Keratinocyte (primary cell): ENCODE measurements at regions not wholly inside any gene's neighbourhood (a gene's known extent, or its start where the extent isn't known, plus 50 kb on each side); places are given as distances from the start of the nearest gene placed in this dataset.

Experiments
- CTCF ChIP-seq, 3 experiments: IDR thresholded peaks in 1 of 3; conservative IDR thresholded peaks in 1 of 3; optimal IDR thresholded peaks in 1 of 3; 2 replicates in 2 of 3; 3 replicates in 1 of 3; pipeline versions ENCODE3 to v1.5.1; 2011; ENCODE audit warnings: low read length in 3 of 3, mild to moderate bottlenecking in 3 of 3, moderate library complexity in 2 of 3, control low read depth in 1 of 3, inconsistent platforms in 1 of 3; ENCODE audit not compliant: insufficient read depth in 2 of 3; ENCODE audit errors: extremely low read depth in 1 of 3
- EZH2 ChIP-seq: IDR thresholded peaks from one replicate; pipeline ENCODE4 v1.6.1; 2012; ENCODE audit warnings: inconsistent platforms, mild to moderate bottlenecking, low read length, moderate library complexity

- TF ChIP-seq CTCF (optimal IDR thresholded peaks at IDR 0.05 in 1 of 3, IDR thresholded peaks at IDR 0.05 in 1 of 3, conservative IDR thresholded peaks at IDR 0.05 in 1 of 3; ENCODE audit: extremely low read depth in 1 of 3, insufficient read depth in 2 of 3, low read length in 3 of 3) = no peak
- TF ChIP-seq EZH2 = no peak
These were observed 84.3 kb upstream of the COL5A1 start for GRCh38 chr9:134557331-134557730.
